ENCODE measurements at regions not wholly inside any gene's neighbourhood (a gene's known extent, or its start where the extent isn't known, plus 50 kb on each side); places are given as distances from the start of the nearest gene placed in this dataset.
A peak's percentile ranks its signal among the peaks of the same experiment; 100 is the strongest.
"Not testable (repeated sequence)": the region's sequence is repeated elsewhere in the genome, so short reads cannot be mapped to it uniquely, and the experiment has no call there.

DNA sequence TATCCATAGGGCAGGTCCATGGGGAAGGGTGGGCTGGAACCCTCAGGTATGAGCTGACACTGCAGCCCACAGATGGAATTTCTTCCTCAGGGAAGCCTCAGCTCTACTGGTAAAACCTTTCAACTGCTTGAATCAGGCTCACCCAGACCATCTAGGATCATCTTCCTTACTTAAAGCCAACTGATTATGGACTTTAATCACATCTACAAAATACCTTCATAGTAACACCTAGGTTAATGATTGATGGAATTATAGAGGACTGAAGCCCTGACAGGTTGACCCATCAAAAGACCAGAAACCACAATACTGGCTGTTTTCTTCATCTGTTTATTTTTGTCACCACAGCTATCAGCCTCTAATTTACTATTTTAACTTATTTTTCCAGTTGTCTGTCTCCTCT is 188.9 kb upstream of the BOD1L1 start:
- ATAC-seq, result no peak
- no peaks in the 10 kb centered on the region for H3K27me3 ChIP-seq (ENCODE audit: control insufficient read depth, insufficient read depth)
- intact Hi-C loops (cut with DNase I), result no loop called here
- H3K27ac ChIP-seq (ENCODE audit: low read length), result no peak overlapping the region
- no peak for DNase-seq
- H3K9me3 ChIP-seq (ENCODE audit: control insufficient read depth, low read length), result no peaks in the 10 kb centered on the region
- H3K4me1 ChIP-seq (ENCODE audit: control insufficient read depth, insufficient read depth, low read length), result no peaks in the 10 kb centered on the region
- no peak overlapping the region for H3K4me3 ChIP-seq (ENCODE audit: low read length)

DNA sequence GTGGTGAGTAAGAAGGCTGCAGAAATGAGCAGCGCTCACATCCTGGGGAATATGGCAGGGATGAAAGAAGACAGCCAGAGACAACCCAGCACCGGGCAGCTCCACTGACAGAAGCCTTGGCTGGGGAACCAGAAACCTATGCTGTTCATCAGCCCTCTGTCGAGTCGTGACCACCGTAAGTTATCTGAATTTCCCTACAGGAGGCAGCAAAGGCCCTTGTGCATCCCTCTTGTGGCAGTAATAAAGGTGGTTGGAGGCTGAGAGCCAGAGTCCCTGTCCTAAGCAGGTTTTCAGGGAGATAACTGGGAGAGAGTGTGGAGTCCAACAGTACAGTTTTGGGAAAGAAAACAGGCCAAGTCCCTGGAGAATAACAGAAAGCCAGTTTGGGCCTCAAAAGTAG is 194.0 kb upstream of the BOD1L1 start:
- 76% methylated on average over 5 of the region's 5 CpGs for WGBS
- Histone ChIP-seq H3K27ac (ENCODE audit: low read length) (no peak overlapping the region), H3K9me3 (ENCODE audit: control insufficient read depth, low read length) (no peaks in the 10 kb centered on the region), H3K27me3 (ENCODE audit: control insufficient read depth, insufficient read depth) (no peaks in the 10 kb centered on the region), H3K4me3 (ENCODE audit: low read length) (no peak overlapping the region), H3K4me1 (ENCODE audit: control insufficient read depth, insufficient read depth, low read length) (no peaks in the 10 kb centered on the region)
- ATAC-seq (no peak), DNase-seq (no peak)
- intact Hi-C loops (cut with DNase I), result no loop called here

- intact Hi-C loops (cut with DNase I); H3K27ac ChIP-seq (ENCODE audit: low read length); H3K27me3 ChIP-seq (ENCODE audit: control insufficient read depth, insufficient read depth); H3K9me3 ChIP-seq (ENCODE audit: control insufficient read depth, low read length); H3K4me3 ChIP-seq (ENCODE audit: low read length); ATAC-seq; DNase-seq; H3K4me1 ChIP-seq (ENCODE audit: control insufficient read depth, insufficient read depth, low read length): not testable (repeated sequence)
These were observed 198.3 kb upstream of the BOD1L1 start for GRCh38 chr4:13825822-13826221.

DNA sequence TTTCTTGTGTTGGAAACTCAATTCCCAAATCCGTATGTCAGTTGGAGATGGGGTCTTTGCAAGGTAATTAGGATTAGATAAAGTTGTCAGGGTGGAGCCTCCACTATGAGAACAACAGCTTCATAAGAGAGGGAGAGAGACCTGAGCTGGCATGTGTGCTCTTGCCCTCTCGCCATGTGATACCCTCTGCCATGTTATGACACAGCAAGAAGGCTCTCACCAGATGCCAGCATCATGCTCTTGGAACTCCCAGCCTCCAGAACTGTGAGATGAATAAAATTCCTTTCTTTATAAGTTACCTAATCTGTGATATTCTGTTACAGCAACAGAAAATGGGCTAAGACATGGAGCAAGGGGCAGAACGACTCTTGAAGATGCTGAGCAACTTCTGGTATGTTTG is 201.9 kb upstream of the BOD1L1 start:
- H3K4me1 ChIP-seq (ENCODE audit: control insufficient read depth, insufficient read depth, low read length), result peaks cover 11% of the 10 kb centered on the region
- no peak for DNase-seq
- no peak overlapping the region for H3K27ac ChIP-seq (ENCODE audit: low read length)
- no peaks in the 10 kb centered on the region for H3K27me3 ChIP-seq (ENCODE audit: control insufficient read depth, insufficient read depth)
- H3K4me3 ChIP-seq (ENCODE audit: low read length), result no peak overlapping the region
- H3K9me3 ChIP-seq (ENCODE audit: control insufficient read depth, low read length), result no peaks in the 10 kb centered on the region
- 71% methylated on average over 3 of the region's 3 CpGs for WGBS
- intact Hi-C loops (cut with DNase I), result no loop called here
- no peak for ATAC-seq

GRCh38 chr4:13830449-13830848 is 202.9 kb upstream of the BOD1L1 start:
- peaks cover 11% of the 10 kb centered on the region for H3K4me1 ChIP-seq (ENCODE audit: control insufficient read depth, insufficient read depth, low read length)
- H3K27ac ChIP-seq (ENCODE audit: low read length), result no peak overlapping the region
- WGBS, result 76% methylated on average over 5 of the region's 5 CpGs
- no peaks in the 10 kb centered on the region for H3K27me3 ChIP-seq (ENCODE audit: control insufficient read depth, insufficient read depth)
- no peak for ATAC-seq
- intact Hi-C loops (cut with DNase I), result loop anchor here in 1 of 4 donors (10.0 kb wide), 1 partner anchor 176 kb away; no protein-coding TSS in a partner anchor
- DNase-seq, result peak in 1 of 3 donors; percentile 48
- H3K9me3 ChIP-seq (ENCODE audit: control insufficient read depth, low read length), result no peaks in the 10 kb centered on the region
- no peak overlapping the region for H3K4me3 ChIP-seq (ENCODE audit: low read length)

DNA sequence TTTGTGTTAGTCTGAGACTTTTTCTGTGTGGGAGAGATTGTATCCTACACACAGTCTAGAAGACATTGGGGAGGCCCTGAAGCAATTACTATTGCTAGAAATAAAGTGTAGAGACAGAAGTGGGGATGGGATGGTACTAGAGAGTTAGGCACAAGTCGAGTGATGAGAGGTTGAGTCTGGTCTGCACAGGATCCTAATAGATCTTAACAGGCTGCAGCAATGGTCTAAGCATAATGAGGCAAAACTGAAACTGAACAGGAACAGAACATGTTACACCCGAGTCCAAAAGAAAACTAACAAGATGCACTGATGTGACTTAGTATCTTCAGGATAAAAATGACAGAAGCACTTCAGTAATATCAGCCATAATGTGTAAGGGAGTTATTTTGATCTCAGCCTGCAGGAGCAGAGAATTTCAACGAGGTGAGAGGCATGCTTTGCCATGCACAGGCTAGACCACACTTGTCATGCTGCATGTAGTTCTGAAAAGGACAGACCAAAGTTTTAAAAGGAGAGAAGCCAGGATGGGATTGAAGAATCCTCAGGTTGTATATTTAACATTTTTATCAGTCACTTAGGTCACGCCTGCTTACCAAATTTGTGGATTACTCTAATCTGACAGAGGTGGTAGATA is 205.8 kb upstream of the BOD1L1 start:
- peak in 1 of 2 donors; percentile 63 for ATAC-seq
- 40% methylated on average over 4 of the region's 4 CpGs for WGBS
- Histone ChIP-seq H3K4me1 (ENCODE audit: control insufficient read depth, insufficient read depth, low read length) (peaks cover 11% of the 10 kb centered on the region), H3K27me3 (ENCODE audit: control insufficient read depth, insufficient read depth) (no peaks in the 10 kb centered on the region), H3K27ac (ENCODE audit: low read length) (peak overlapping the region; percentile 87), H3K9me3 (ENCODE audit: control insufficient read depth, low read length) (no peaks in the 10 kb centered on the region), H3K4me3 (ENCODE audit: low read length) (no peak overlapping the region)
- no peak for DNase-seq
- intact Hi-C loops (cut with DNase I), result loop anchor here in 1 of 4 donors (10.0 kb wide), 1 partner anchor 178 kb away; no protein-coding TSS in a partner anchor

- H3K27me3 ChIP-seq (ENCODE audit: control insufficient read depth, insufficient read depth), result no peaks in the 10 kb centered on the region
- H3K9me3 ChIP-seq (ENCODE audit: control insufficient read depth, low read length), result no peaks in the 10 kb centered on the region
- ATAC-seq, result no peak
- WGBS, result 46% methylated on average over 6 of the region's 6 CpGs
- H3K27ac ChIP-seq (ENCODE audit: low read length), result peak overlapping the region; percentile 64
- H3K4me3 ChIP-seq (ENCODE audit: low read length), result no peak overlapping the region
- intact Hi-C loops (cut with DNase I), result loop anchor here in 1 of 4 donors (10.0 kb wide), 1 partner anchor 182 kb away; no protein-coding TSS in a partner anchor
- peaks cover 7% of the 10 kb centered on the region for H3K4me1 ChIP-seq (ENCODE audit: control insufficient read depth, insufficient read depth, low read length)
- no peak for DNase-seq
These were observed 209.7 kb upstream of the BOD1L1 start for GRCh38 chr4:13836946-13837912.

- WGBS, result 48% methylated on average over 12 of the region's 12 CpGs
- peak; percentile 73 to 74 for ATAC-seq
- Histone ChIP-seq H3K27me3 (ENCODE audit: control insufficient read depth, insufficient read depth) (no peaks in the 10 kb centered on the region), H3K4me3 (ENCODE audit: low read length) (peak overlapping the region; percentile 62), H3K27ac (ENCODE audit: low read length) (peak overlapping the region; percentile 96), H3K4me1 (ENCODE audit: control insufficient read depth, insufficient read depth, low read length) (no peaks in the 10 kb centered on the region), H3K9me3 (ENCODE audit: control insufficient read depth, low read length) (no peaks in the 10 kb centered on the region)
- DNase-seq, result peak in 2 of 3 donors; percentile 37 to 40
- intact Hi-C loops (cut with DNase I), result no loop called here
These were observed 213.1 kb upstream of the BOD1L1 start for GRCh38 chr4:13840502-13841190.

DNA sequence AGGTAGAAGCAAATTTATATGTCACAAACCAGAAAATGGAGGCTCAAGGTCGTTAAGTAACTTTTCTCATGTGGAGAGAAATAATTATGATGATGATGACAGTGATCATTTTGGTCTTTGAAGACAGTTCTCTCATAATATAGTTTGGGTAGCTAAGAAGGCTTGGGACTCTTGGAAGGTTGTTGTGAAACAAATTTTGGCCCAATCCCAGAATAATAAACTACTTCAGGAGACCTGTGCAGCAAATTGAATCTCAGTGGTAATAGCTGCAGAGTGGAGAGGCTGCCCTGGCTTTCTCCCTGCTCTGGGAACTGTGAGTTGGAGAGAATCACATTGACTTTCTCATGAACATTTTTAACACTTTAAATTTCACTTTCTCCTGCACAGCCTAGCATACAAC is 217.2 kb upstream of the BOD1L1 start:
- no peaks in the 10 kb centered on the region for H3K4me1 ChIP-seq (ENCODE audit: control insufficient read depth, insufficient read depth, low read length)
- no peak overlapping the region for H3K4me3 ChIP-seq (ENCODE audit: low read length)
- WGBS, result 70% methylated on average over 1 of the region's 1 CpG
- ATAC-seq, result no peak
- H3K27me3 ChIP-seq (ENCODE audit: control insufficient read depth, insufficient read depth), result no peaks in the 10 kb centered on the region
- H3K9me3 ChIP-seq (ENCODE audit: control insufficient read depth, low read length), result no peaks in the 10 kb centered on the region
- no peak for DNase-seq
- intact Hi-C loops (cut with DNase I), result no loop called here
- H3K27ac ChIP-seq (ENCODE audit: low read length), result no peak overlapping the region

GRCh38 chr4:13849778-13850177 is 222.3 kb upstream of the BOD1L1 start:
- WGBS, result 74% methylated on average over 2 of the region's 2 CpGs
- no peaks in the 10 kb centered on the region for H3K27me3 ChIP-seq (ENCODE audit: control insufficient read depth, insufficient read depth)
- DNase-seq, result no peak
- no peak for ATAC-seq
- H3K4me3 ChIP-seq (ENCODE audit: low read length), result no peak overlapping the region
- intact Hi-C loops (cut with DNase I), result no loop called here
- H3K27ac ChIP-seq (ENCODE audit: low read length), result no peak overlapping the region
- H3K9me3 ChIP-seq (ENCODE audit: control insufficient read depth, low read length), result no peaks in the 10 kb centered on the region
- H3K4me1 ChIP-seq (ENCODE audit: control insufficient read depth, insufficient read depth, low read length), result no peaks in the 10 kb centered on the region

Measured in right cardiac atrium (tissue), 5 donors.